SU-DHL-6 (cell line): ENCODE measurements at regions not wholly inside any gene's neighbourhood (a gene's known extent, or its start where the extent isn't known, plus 50 kb on each side); places are given as distances from the start of the nearest gene placed in this dataset.

Source experiments
- EZH2phosphoT487 ChIP-seq: fragments of 200-600 bp; sonication (generic), shearing (Covaris generic); conservative IDR thresholded peaks from 2 replicates; pipeline ENCODE4 v1.6.1; 2018; ENCODE audit warnings: mild to moderate bottlenecking, antibody characterized with exemption, low read length, moderate library complexity, mixed read lengths
- TF ChIP-seq, protein P1 (sequence below): fragments of 200-600 bp; sonication (generic); IDR thresholded peaks from one replicate; pipeline ENCODE4 v1.5.1; 2017; ENCODE audit warnings: antibody characterized with exemption, mild to moderate bottlenecking, low read length, moderate library complexity; ENCODE audit not compliant: insufficient read depth, poor library complexity, severe bottlenecking

DNA sequence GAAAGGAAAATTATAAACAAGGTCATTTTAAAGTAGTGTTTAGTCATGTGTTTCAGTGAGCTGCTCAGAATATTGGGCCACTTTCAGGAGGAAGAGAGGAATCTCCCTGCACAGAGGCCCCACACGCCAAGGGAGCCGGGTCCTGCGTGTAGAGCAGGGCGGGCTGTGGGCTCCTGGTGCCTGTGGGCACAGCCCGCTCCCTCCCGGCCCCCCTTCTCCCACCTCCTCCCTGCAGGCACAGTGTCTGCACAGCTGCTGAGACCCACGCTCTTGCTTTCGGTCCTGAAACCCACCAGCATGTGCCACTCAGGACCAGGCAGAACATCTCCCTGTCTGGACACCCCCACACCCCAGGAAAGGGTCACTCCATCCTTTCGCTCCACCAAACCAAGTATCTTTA is 167.6 kb upstream of the SALL3 start:
- TF ChIP-seq, protein P1, sequence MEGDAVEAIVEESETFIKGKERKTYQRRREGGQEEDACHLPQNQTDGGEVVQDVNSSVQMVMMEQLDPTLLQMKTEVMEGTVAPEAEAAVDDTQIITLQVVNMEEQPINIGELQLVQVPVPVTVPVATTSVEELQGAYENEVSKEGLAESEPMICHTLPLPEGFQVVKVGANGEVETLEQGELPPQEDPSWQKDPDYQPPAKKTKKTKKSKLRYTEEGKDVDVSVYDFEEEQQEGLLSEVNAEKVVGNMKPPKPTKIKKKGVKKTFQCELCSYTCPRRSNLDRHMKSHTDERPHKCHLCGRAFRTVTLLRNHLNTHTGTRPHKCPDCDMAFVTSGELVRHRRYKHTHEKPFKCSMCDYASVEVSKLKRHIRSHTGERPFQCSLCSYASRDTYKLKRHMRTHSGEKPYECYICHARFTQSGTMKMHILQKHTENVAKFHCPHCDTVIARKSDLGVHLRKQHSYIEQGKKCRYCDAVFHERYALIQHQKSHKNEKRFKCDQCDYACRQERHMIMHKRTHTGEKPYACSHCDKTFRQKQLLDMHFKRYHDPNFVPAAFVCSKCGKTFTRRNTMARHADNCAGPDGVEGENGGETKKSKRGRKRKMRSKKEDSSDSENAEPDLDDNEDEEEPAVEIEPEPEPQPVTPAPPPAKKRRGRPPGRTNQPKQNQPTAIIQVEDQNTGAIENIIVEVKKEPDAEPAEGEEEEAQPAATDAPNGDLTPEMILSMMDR, result no peak
- TF ChIP-seq EZH2phosphoT487, result no peak
